Hepatocyte (in vitro differentiated cells): ENCODE measurements at regions not wholly inside any gene's neighbourhood (a gene's known extent, or its start where the extent isn't known, plus 50 kb on each side); places are given as distances from the start of the nearest gene placed in this dataset.

Experiments
- CTCF ChIP-seq: fragments of 200-600 bp; sonication (generic); IDR thresholded peaks from 2 replicates; pipeline ENCODE4 v1.5.1; 2016; ENCODE audit warnings: antibody characterized with exemption, mild to moderate bottlenecking; ENCODE audit not compliant: poor library complexity
- EZH2 ChIP-seq: fragments of 200-600 bp; sonication (generic); IDR thresholded peaks from 2 replicates; pipeline ENCODE4 v1.6.1; 2016; ENCODE audit warnings: antibody characterized with exemption, mild to moderate bottlenecking, borderline replicate concordance
- EZH2phosphoT487 ChIP-seq: fragments of 200-600 bp; sonication (generic); IDR thresholded peaks from one replicate; pipeline ENCODE4 v1.6.1; 2018; ENCODE audit warnings: antibody characterized with exemption, mild to moderate bottlenecking, low read depth, moderate library complexity; ENCODE audit not compliant: unreplicated experiment, severe bottlenecking

DNA sequence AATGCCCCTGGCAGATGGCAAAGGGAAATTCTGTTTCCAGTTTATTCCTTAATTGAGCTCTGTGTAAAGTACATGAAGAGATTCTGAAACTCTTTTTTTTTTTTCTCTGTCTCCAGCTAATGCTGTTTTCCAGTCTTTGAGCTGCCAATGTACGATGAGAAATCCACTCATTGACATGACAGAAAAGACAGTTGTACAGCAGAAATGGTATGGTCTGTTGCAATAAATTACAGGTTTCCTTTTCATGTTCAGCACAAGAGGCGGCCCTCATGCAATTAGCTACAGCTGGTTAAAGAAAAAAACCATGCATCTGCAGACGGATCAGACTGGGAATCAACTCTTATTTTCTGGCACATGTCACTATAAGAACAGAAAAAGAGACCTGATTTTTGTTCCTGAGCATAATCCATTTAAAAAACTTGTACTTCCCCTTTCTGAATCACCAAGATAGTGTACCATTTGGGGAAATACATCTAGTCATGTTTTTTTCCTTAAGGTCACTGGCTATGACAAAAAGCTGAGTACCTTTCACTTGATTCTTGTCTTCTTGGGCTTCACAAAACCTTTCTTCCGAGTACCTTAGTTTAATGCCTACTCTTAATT, 289.8 kb upstream of the PREP start:
- no peak for TF ChIP-seq CTCF
- no peak for TF ChIP-seq EZH2
- TF ChIP-seq EZH2phosphoT487: no peak
